Stomach (tissue), 4 donors: ENCODE measurements at regions not wholly inside any gene's neighbourhood (a gene's known extent, or its start where the extent isn't known, plus 50 kb on each side); places are given as distances from the start of the nearest gene placed in this dataset.

Experiments
- CTCF ChIP-seq, 7 experiments: fragments of 450-650 bp in 4 of 7; fragments of 200-600 bp in 3 of 7; sonication (generic) in 3 of 7; IDR thresholded peaks; one replicate each; pipeline ENCODE4 v1.5.1; 2016 to 2019; ENCODE audit warnings: antibody characterized with exemption in 7 of 7, control low read depth in 2 of 7, mild to moderate bottlenecking in 1 of 7
- EP300 ChIP-seq: sonication (generic); formaldehyde crosslinking; IDR thresholded peaks from one replicate; pipeline ENCODE4 v1.6.1; 2017; ENCODE audit warnings: antibody characterized with exemption
- POLR2AphosphoS5 ChIP-seq, 3 donors: sonication (generic); formaldehyde crosslinking; IDR thresholded peaks; one replicate each; pipeline ENCODE4 v1.6.1; 2016; ENCODE audit warnings: antibody characterized with exemption in 3 of 3

GRCh38 chr7:130886438-130887135 lies 152.6 kb upstream of the KLF14 start:
- TF ChIP-seq POLR2AphosphoS5 (IDR thresholded peaks at IDR 0.05) (no peak), CTCF (IDR thresholded peaks at IDR 0.05) (no peak), EP300 (no peak)
